Activated CD4-positive, alpha-beta T cell treated with anti-CD3 and anti-CD28 coated beads for 36 hours (primary cell): ENCODE measurements at regions not wholly inside any gene's neighbourhood (a gene's known extent, or its start where the extent isn't known, plus 50 kb on each side); places are given as distances from the start of the nearest gene placed in this dataset.

Experiments
- ATAC-seq: fragments of 200-7000 bp; cut with Tn5 transposase; one replicate; pipeline ENCODE4 v1.10.0; 2021; ENCODE audit warnings: mild to moderate bottlenecking, moderate library complexity
- CTCF ChIA-PET: fragments of 350-600 bp; sonication (Branson Sonifier 250); formaldehyde crosslinking; loops from one replicate; lab custom pipeline; 2021; ENCODE audit warnings: antibody characterized with exemption; lab: Charles Lee
- POLR2A ChIA-PET: fragments of 350-600 bp; sonication (Branson Sonifier 250); formaldehyde crosslinking; loops from one replicate; lab custom pipeline; 2021; ENCODE audit warnings: antibody characterized with exemption, inconsistent platforms; lab: Charles Lee
- DNase-seq: peaks from one replicate; pipeline ENCODE4 v3.0.0-alpha.2; 2020
- H3K27ac Mint-ChIP-seq: one replicate; pipeline ENCODE4 v1.8.0; 2021; ENCODE audit warnings: mixed read lengths
- H3K27me3 Mint-ChIP-seq: one replicate; pipeline ENCODE4 v1.8.0; 2021; ENCODE audit warnings: mixed read lengths
- H3K36me3 Mint-ChIP-seq: one replicate; pipeline ENCODE4 v1.8.0; 2021; ENCODE audit warnings: low read depth, mixed read lengths
- H3K4me1 Mint-ChIP-seq: one replicate; pipeline ENCODE4 v1.8.0; 2021; ENCODE audit warnings: mixed read lengths
- H3K4me3 Mint-ChIP-seq: one replicate; pipeline ENCODE4 v1.8.0; 2021; ENCODE audit warnings: mild to moderate bottlenecking, moderate library complexity, mixed read lengths
- H3K9me3 Mint-ChIP-seq: one replicate; pipeline ENCODE4 v1.8.0; 2021; ENCODE audit warnings: low read depth, mixed read lengths
- intact Hi-C, 2 experiments: fragments of 100-400 bp; cut with DNase I in 1 of 2; cut with micrococcal nuclease in 1 of 2; formaldehyde crosslinking; loops; one replicate each; pipeline versions ENCODE4 v1.14.2 to v1.15.1; 2022 to 2024; cut with DNase I, micrococcal nuclease

DNA sequence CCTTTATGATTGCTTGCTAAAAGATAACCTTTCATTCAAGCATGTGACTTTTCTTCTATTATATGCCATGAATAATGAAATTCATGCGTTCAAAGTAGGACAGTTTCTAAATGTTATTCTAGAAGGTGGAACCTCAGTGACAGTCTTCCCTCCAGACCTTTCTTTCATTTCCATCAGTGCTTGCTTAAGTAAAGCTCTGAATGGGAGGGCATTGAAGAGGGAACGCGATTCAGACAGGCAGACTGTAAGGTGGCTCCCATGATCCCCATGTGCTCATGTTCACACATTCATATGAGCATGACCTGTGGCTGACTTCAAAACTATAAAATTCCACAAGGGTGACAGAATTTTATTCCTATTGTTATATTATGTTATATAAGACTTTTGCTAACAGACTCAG lies 1367.3 kb upstream of the IGFBP7 start:
- ChIA-PET POLR2A (no interaction called here), CTCF (no interaction called here)
- Mint-ChIP-seq H3K27ac (no peak overlapping the region), H3K4me1 (no peaks in the 10 kb centered on the region), H3K9me3 (peaks cover 2% of the 10 kb centered on the region), H3K36me3 (no peaks in the 10 kb centered on the region), H3K4me3 (no peak overlapping the region), H3K27me3 (no peaks in the 10 kb centered on the region)
- ATAC-seq, result no peak
- no peak for DNase-seq
- intact Hi-C loops, result no loop called here

DNA sequence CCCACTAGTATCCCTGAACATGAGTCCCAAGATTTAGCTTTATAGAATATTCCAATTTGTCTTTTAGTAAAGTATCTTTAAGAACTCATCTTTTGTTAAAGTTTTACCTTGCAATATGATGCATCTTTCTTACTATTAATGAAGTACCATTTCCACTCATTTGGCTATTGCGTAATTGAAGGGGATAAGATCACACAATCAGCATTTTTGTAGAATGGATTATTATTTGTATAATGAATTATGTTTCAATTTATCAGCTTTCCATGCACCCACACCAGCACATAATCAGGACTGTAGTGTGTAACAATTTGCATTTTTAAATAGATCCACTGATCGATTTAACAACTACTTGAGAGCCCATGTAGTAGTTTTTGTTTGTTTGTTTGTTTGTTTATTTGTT lies 1364.9 kb upstream of the IGFBP7 start:
- Mint-ChIP-seq H3K27ac (no peak overlapping the region), H3K27me3 (no peaks in the 10 kb centered on the region), H3K36me3 (no peaks in the 10 kb centered on the region), H3K4me3 (no peak overlapping the region), H3K9me3 (no peaks in the 10 kb centered on the region), H3K4me1 (no peaks in the 10 kb centered on the region)
- DNase-seq (no peak), ATAC-seq (no peak)
- ChIA-PET POLR2A (no interaction called here), CTCF (no interaction called here)
- intact Hi-C loops, result no loop called here

DNA sequence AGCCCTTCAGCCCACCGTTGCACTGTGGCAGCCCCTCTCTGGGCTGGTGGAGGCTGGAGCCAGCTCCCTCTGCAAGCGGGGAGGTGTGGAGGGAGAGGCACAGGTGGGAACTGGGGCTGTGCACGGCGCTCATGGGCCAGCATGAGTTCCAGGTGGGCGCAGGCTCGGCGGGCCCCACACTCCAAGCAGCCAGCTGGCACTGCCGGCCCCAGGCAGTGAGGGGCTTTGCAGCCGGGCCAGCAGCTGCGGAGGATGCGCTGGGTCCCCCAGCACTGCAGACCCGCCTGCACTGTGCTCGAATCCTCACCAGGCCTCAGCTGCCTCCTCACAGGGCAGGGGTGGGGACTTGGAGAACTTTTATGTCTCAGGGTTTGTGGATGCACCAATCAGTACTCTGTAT lies 1354.8 kb upstream of the IGFBP7 start:
- Mint-ChIP-seq H3K36me3 (no peaks in the 10 kb centered on the region), H3K4me3 (no peak overlapping the region), H3K27ac (no peak overlapping the region), H3K27me3 (no peaks in the 10 kb centered on the region), H3K9me3 (peaks cover 17% of the 10 kb centered on the region), H3K4me1 (no peaks in the 10 kb centered on the region)
- intact Hi-C loops, result no loop called here
- DNase-seq (no peak), ATAC-seq (no peak)
- ChIA-PET CTCF (no interaction called here), POLR2A (no interaction called here)

DNA sequence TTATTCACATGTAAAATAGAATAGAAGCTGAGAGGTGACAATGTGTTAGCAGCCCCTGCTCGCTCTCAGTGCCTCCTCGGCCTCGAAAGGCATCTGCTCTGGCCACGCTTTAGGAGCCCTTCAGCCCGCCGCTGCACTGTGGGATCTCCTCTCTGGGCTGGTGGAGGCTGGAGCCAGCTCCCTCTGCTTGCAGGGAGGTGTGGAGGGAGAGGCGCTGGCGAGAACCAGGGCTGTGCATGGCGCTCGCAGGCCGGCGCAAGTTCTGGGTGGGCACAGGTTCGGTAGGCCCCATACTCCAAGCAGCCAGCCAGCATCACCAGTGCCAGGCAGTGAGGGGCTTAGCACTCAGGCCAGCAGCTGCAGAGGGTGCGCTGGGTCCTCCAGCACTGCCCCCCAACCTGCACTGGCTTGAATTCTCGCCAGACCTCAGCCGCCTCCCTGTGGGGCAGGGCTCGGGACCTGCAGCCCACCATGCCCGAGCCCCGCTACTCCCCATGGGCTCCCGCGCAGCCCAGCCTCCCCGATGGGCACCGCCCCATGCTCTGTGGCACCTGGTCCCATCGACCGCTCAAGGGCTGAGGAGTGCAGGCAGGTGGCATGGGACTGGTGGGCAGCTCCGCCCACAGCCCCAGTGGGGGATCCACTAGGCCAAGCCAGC lies 1346.7 kb upstream of the IGFBP7 start:
- no peaks in the 10 kb centered on the region for H3K4me1 Mint-ChIP-seq
- ATAC-seq, result no peak
- DNase-seq, result no peak
- ChIA-PET CTCF (no interaction called here), POLR2A (no interaction called here)
- no peak overlapping the region for H3K27ac Mint-ChIP-seq
- H3K9me3 Mint-ChIP-seq, result peaks cover 11% of the 10 kb centered on the region
- intact Hi-C loops, result no loop called here
- no peaks in the 10 kb centered on the region for H3K36me3 Mint-ChIP-seq
- H3K4me3 Mint-ChIP-seq, result no peak overlapping the region
- H3K27me3 Mint-ChIP-seq, result no peaks in the 10 kb centered on the region

DNA sequence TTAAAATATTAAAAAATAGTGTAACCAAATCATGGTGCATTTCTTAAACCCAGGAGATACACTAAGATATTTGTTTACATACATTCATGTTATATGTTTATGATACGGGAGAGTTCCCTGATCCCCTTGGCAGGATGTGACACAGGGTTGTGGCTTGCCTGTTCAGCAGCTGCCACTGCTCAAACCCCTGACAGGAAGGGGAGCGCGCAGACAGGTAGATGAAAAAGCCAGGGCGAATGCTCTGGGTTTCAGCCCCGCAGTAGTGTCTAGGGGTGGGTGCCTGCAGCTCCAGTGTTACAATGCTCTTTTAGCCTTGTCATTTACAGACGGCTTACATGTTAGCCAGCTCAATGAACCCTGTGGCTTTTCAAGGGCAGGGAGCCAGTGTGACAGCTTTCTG lies 1343.8 kb upstream of the IGFBP7 start:
- Mint-ChIP-seq H3K27me3 (no peaks in the 10 kb centered on the region), H3K36me3 (no peaks in the 10 kb centered on the region)
- no peak for DNase-seq

DNA sequence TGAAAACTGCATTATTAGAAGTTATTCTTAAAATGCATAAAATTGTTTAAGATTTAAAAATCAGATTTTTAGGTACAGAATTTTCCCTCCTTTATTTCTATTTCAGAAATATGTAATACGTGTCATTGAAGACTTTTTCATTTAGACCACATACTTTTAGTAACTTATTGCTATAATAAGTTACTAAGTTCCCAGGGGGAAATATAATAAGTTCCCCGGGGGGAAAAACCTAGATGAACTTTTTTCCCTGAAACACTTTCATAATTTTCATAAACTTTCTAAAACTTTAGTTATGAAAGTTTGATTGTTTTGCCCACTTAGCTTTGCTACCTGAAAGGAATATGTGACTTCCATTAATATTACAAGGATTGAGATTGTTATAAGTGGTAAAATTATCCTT lies 1341.5 kb upstream of the IGFBP7 start:
- Mint-ChIP-seq H3K27me3 (no peaks in the 10 kb centered on the region), H3K27ac (no peak overlapping the region), H3K36me3 (no peaks in the 10 kb centered on the region), H3K4me1 (no peaks in the 10 kb centered on the region), H3K9me3 (peaks cover 10% of the 10 kb centered on the region), H3K4me3 (no peak overlapping the region)
- CTCF ChIA-PET, result no interaction called here
- DNase-seq, result no peak
- POLR2A ChIA-PET, result no interaction called here
- intact Hi-C loops, result no loop called here
- no peak for ATAC-seq

More for the DNA sequence above, 1343.8 kb upstream of the IGFBP7 start:
- ChIA-PET CTCF (no interaction called here), POLR2A (no interaction called here)
- H3K4me1 Mint-ChIP-seq, result no peaks in the 10 kb centered on the region
- no peak overlapping the region for H3K27ac Mint-ChIP-seq
- peaks cover 13% of the 10 kb centered on the region for H3K9me3 Mint-ChIP-seq
- intact Hi-C loops, result no loop called here
- no peak overlapping the region for H3K4me3 Mint-ChIP-seq
- no peak for ATAC-seq

DNA sequence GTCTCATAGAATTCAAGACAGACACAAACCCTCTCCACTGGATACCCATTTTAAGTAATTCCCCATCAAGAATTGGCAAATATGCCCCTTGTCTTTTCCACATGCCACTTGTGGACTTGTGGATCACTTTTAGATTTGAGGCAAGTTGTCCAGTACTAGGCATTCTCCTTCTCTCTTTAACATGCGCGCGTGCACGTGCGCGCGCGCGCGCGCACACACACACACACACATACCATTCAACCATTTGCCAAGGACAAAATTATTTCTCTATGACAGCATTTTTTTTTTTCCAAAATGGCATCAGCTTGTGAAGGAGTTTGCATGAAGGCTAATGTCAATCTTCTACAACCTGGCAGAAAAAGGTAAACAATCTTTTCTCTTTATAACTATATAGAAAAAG lies 1325.7 kb upstream of the IGFBP7 start:
- ATAC-seq, result no peak
- ChIA-PET CTCF (interaction anchor here (0.5 kb wide), 1 partner anchor 1355 kb away, joined by 3 read pairs; no protein-coding TSS in a partner anchor), POLR2A (no interaction called here)
- no peak for DNase-seq
- Mint-ChIP-seq H3K4me1 (no peaks in the 10 kb centered on the region), H3K27me3 (no peaks in the 10 kb centered on the region), H3K27ac (no peak overlapping the region), H3K9me3 (peaks cover 28% of the 10 kb centered on the region), H3K4me3 (no peak overlapping the region), H3K36me3 (no peaks in the 10 kb centered on the region)
- intact Hi-C loops, result no loop called here

DNA sequence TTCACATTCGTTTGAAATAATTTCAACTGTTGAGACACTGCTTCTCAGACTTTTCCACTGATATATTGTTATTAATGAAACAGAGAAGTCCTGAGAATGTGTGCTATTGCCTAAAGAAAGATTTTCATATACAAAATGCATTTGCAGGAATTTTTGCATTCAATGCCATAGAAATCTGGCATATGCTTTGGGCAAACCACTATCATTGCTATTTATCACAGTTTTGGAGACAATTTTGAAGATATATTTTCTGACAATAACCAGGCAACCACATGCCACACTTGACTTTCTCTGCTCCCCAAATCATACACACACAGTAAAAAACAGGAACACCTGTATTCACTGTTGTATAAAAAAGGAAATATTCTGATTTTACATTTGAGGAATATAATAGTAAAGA lies 1303.7 kb upstream of the IGFBP7 start:
- intact Hi-C loops, result no loop called here
- peaks cover 2% of the 10 kb centered on the region for H3K9me3 Mint-ChIP-seq
- ChIA-PET POLR2A (no interaction called here), CTCF (no interaction called here)
- H3K4me1 Mint-ChIP-seq, result no peaks in the 10 kb centered on the region
- no peak overlapping the region for H3K27ac Mint-ChIP-seq
- no peaks in the 10 kb centered on the region for H3K27me3 Mint-ChIP-seq
- no peak overlapping the region for H3K4me3 Mint-ChIP-seq
- no peaks in the 10 kb centered on the region for H3K36me3 Mint-ChIP-seq
- DNase-seq (no peak), ATAC-seq (no peak)

DNA sequence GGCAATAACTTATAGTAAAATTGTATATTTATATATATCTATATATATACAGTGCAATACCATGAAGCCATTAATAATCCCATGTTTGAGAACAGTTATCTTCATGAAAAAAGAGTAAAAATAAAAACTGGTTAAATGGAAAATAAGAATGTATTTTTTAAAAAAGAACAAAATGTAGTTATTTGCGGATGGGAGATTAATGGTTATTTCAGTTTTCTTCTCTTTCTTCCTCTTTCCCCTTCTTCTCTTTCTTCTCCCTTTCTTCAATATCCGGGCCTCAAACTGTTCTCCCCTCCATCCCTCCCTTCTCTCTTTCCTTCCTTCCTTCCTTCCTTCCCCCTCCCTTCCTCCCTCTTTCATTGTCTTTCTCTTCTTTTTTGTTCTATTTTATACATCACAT lies 1301.7 kb upstream of the IGFBP7 start:
- H3K4me1 Mint-ChIP-seq, result no peaks in the 10 kb centered on the region

DNA sequence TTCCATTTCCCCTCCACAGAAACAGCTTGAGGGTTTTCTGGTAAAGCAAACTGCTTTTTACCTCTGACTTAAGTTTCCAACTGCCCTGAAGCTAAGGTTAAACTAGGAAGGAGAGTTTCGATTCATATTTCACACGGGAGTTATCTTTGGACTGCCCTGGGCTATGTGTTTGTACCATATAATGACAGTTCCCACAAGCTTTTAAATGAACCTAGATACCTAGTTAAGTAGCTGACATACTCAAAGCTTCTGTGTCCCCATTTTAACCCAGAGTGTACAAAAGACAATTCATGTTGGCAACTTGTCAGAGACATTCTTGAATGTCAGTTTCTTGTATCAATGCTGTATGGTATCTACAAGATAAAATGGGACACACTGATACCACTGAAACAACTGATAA lies 1296.6 kb upstream of the IGFBP7 start:
- peaks cover 9% of the 10 kb centered on the region for H3K9me3 Mint-ChIP-seq
- no peak overlapping the region for H3K27ac Mint-ChIP-seq
- H3K4me1 Mint-ChIP-seq, result no peaks in the 10 kb centered on the region
- ChIA-PET POLR2A (no interaction called here), CTCF (no interaction called here)
- intact Hi-C loops, result no loop called here
- no peak for DNase-seq
- H3K36me3 Mint-ChIP-seq, result no peaks in the 10 kb centered on the region
- no peaks in the 10 kb centered on the region for H3K27me3 Mint-ChIP-seq
- no peak overlapping the region for H3K4me3 Mint-ChIP-seq
- no peak for ATAC-seq

More for the DNA sequence above, 1301.7 kb upstream of the IGFBP7 start:
- no peak for DNase-seq
- ATAC-seq, result no peak
- Mint-ChIP-seq H3K36me3 (no peaks in the 10 kb centered on the region), H3K9me3 (peaks cover 2% of the 10 kb centered on the region), H3K27me3 (no peaks in the 10 kb centered on the region), H3K27ac (no peak overlapping the region), H3K4me3 (no peak overlapping the region)
- POLR2A ChIA-PET, result no interaction called here
- CTCF ChIA-PET, result no interaction called here
- intact Hi-C loops, result no loop called here

DNA sequence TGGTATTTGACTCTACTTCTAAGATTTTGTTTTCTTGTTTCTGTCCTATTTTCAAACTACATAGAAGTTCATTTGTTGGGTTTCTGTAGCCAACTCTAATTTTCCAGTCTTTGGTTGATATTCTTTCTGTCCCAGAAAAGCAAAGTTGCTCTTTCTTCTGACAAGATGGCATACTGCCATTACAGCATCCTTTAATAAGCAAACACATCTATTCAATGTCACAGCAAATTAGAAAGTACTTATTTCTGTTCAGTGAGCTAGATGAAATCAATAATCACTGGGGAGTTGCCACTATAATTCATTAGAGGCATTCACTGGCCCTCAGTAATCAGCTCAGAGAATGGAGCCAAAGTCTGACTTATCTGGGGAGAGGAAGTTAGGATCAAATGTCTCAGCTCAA lies 1258.0 kb upstream of the IGFBP7 start:
- Mint-ChIP-seq H3K4me3 (no peak overlapping the region), H3K27ac (no peak overlapping the region), H3K27me3 (no peaks in the 10 kb centered on the region), H3K36me3 (no peaks in the 10 kb centered on the region), H3K4me1 (no peaks in the 10 kb centered on the region), H3K9me3 (peaks cover 2% of the 10 kb centered on the region)
- ChIA-PET CTCF (interaction anchor here (1.3 kb wide), 1 partner anchor 8 kb away, joined by 3 read pairs; no protein-coding TSS in a partner anchor), POLR2A (no interaction called here)
- intact Hi-C loops, result no loop called here
- DNase-seq, result no peak
- ATAC-seq, result no peak

DNA sequence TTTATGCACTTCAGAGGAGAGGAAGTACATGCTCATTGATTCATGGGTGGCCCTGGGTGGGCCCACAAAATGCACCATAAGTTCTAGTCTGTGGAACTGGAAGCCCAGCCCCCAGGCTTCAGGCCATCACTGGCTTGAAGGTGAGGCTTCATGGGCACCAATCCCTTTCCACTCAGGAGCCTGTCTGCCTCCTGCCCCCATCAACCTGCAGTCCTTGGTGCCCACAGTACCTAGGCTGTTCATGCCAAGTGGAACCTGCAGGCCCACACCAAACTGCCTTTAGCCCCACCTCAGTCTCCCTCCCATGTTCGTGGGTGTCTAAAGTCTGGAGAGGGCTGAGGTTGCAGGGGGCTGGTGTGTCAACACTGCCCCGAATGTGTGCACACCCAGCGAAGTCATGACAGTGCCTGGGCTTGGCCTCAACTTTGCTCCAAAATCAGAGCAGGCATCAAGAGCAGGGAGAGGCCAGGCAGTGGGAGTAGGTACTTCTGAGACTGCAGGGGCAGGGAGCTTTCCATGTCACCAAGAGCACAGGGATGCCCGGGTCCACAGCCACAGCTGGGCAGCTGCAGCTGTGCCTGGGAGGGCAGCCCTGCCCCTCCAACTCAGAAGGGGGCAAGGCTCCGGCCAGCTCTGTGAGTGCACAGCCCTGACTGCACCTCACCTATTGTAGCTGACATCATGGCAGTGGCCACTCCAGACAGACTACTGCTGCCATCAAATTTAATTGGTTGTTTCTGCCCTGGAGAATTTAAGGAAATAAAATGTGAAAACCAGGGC lies 1250.4 kb upstream of the IGFBP7 start:
- Mint-ChIP-seq H3K4me3 (no peak overlapping the region), H3K9me3 (peaks cover 20% of the 10 kb centered on the region), H3K27me3 (no peaks in the 10 kb centered on the region), H3K27ac (no peak overlapping the region), H3K4me1 (no peaks in the 10 kb centered on the region), H3K36me3 (no peaks in the 10 kb centered on the region)
- no peak for DNase-seq
- intact Hi-C loops, result no loop called here
- CTCF ChIA-PET, result no interaction called here
- POLR2A ChIA-PET, result no interaction called here
- no peak for ATAC-seq
